IMR-90 (cell line): ENCODE measurements at regions not wholly inside any gene's neighbourhood (a gene's known extent, or its start where the extent isn't known, plus 50 kb on each side); places are given as distances from the start of the nearest gene placed in this dataset.

Experiments
- ATAC-seq: fragments of 200-7000 bp; cut with Tn5 transposase; 2 replicates; pipeline ENCODE4 v1.9.1; 2020; ENCODE audit warnings: low read depth, mild to moderate bottlenecking, moderate library complexity
- BruUV-seq: library from RNA; stranded (reverse); fragments of 400-500 nt; replicated peaks from 2 replicates; lab custom pipeline; 2021; lab: Mats Ljungman, UMichigan
- CTCF ChIA-PET: fragments of 300-600 bp; formaldehyde crosslinking; extraction: SDS; loops from one replicate; lab custom pipeline; 2021; ENCODE audit warnings: antibody characterized with exemption; lab: Yijun Ruan, JAX
- POLR2A ChIA-PET: fragments of 300-600 bp; sonication (Branson Sonifier 250); formaldehyde crosslinking; loops from one replicate; lab custom pipeline; 2022; ENCODE audit warnings: antibody characterized with exemption; ENCODE audit not compliant: unreplicated experiment; lab: Charles Lee
- DNase-seq: peaks from one replicate; pipeline ENCODE4 v3.0.0; 2013
- H2AFZ ChIP-seq: replicated peaks from 2 replicates; pipeline ENCODE3; 2013; ENCODE audit warnings: low read length, mild to moderate bottlenecking; ENCODE audit not compliant: poor library complexity
- H2AK5ac ChIP-seq: 2 replicates; pipeline ENCODE4 v1.6.1; 2013; ENCODE audit warnings: low read depth, low read length, inconsistent platforms
- H2AK9ac ChIP-seq: replicated peaks from 2 replicates; pipeline ENCODE3; 2013; ENCODE audit warnings: mild to moderate bottlenecking, low read depth, low read length, moderate library complexity; ENCODE audit not compliant: poor library complexity
- H2BK120ac ChIP-seq: 2 replicates; pipeline ENCODE4 v1.6.1; 2013; ENCODE audit warnings: low read depth, low read length, inconsistent platforms
- H2BK15ac ChIP-seq: 3 replicates; pipeline ENCODE4 v1.6.1; 2013; ENCODE audit warnings: low read depth, low read length, inconsistent platforms
- H2BK20ac ChIP-seq: 2 replicates; pipeline ENCODE4 v1.6.1; 2013; ENCODE audit warnings: low read depth, mild to moderate bottlenecking, inconsistent platforms, low read length, moderate library complexity
- H2BK5ac ChIP-seq: 2 replicates; pipeline ENCODE4 v1.6.1; 2013; ENCODE audit warnings: mild to moderate bottlenecking, low read depth, low read length, inconsistent platforms; ENCODE audit not compliant: poor library complexity, severe bottlenecking
- H3K14ac ChIP-seq: replicated peaks from 2 replicates; pipeline ENCODE4 v1.6.1; 2013; ENCODE audit warnings: low read depth, low read length, inconsistent platforms
- H3K18ac ChIP-seq: 2 replicates; pipeline ENCODE4 v1.6.1; 2013; ENCODE audit warnings: low read depth, low read length, control low read depth
- H3K23ac ChIP-seq: 2 replicates; pipeline ENCODE4 v1.6.1; 2013; ENCODE audit warnings: low read depth, low read length, inconsistent platforms
- H3K27ac ChIP-seq: 2 replicates; pipeline ENCODE4 v1.5.1; 2013; ENCODE audit warnings: mild to moderate bottlenecking, control low read depth, low read length; ENCODE audit not compliant: insufficient read depth
- H3K27me3 ChIP-seq: 2 replicates; pipeline ENCODE4 v1.6.1; 2013; ENCODE audit warnings: low read length; ENCODE audit not compliant: control insufficient read depth, insufficient read depth
- H3K36me3 ChIP-seq: 2 replicates; pipeline ENCODE4 v1.6.1; 2013; ENCODE audit warnings: low read length, mixed read lengths; ENCODE audit not compliant: control insufficient read depth, insufficient read depth
- H3K4ac ChIP-seq: 2 replicates; pipeline ENCODE4 v1.6.1; 2013; ENCODE audit warnings: low read depth, low read length, inconsistent platforms
- H3K4me1 ChIP-seq: 2 replicates; pipeline ENCODE4 v1.6.1; 2013; ENCODE audit warnings: low read length, mixed read lengths; ENCODE audit not compliant: control insufficient read depth, insufficient read depth
- H3K4me2 ChIP-seq: 2 replicates; pipeline ENCODE4 v1.6.1; 2013; ENCODE audit warnings: low read depth, mild to moderate bottlenecking, control low read depth, low read length, moderate library complexity
- H3K4me3 ChIP-seq: 2 replicates; pipeline ENCODE4 v1.5.1; 2013; ENCODE audit warnings: low read depth, mild to moderate bottlenecking, control low read depth, low read length, moderate library complexity; ENCODE audit not compliant: insufficient read depth
- H3K56ac ChIP-seq: 2 replicates; pipeline ENCODE4 v1.6.1; 2013; ENCODE audit warnings: low read length, inconsistent platforms; ENCODE audit not compliant: insufficient read depth; ENCODE audit errors: extremely low read depth
- H3K79me1 ChIP-seq, 2 experiments: 2 replicates each; pipeline ENCODE4 v1.6.1; 2013; ENCODE audit warnings: low read length in 2 of 2, inconsistent platforms in 1 of 2, low read depth in 1 of 2
- H3K9ac ChIP-seq: 2 replicates; pipeline ENCODE4 v1.6.1; 2013; ENCODE audit warnings: low read depth, low read length, control low read depth
- H3K9me1 ChIP-seq: 2 replicates; pipeline ENCODE4 v1.6.1; 2013; ENCODE audit warnings: low read length, inconsistent platforms; ENCODE audit not compliant: insufficient read depth
- H3K9me3 ChIP-seq: 2 replicates; pipeline ENCODE4 v1.6.1; 2013; ENCODE audit warnings: low read length; ENCODE audit not compliant: control insufficient read depth, insufficient read depth
- H4K20me1 ChIP-seq: 2 replicates; pipeline ENCODE4 v1.6.1; 2013; ENCODE audit warnings: low read length, inconsistent platforms; ENCODE audit not compliant: insufficient read depth
- H4K5ac ChIP-seq: 2 replicates; pipeline ENCODE4 v1.6.1; 2013; ENCODE audit warnings: mild to moderate bottlenecking, low read depth, low read length, control low read depth
- H4K8ac ChIP-seq, 2 experiments: 2 replicates each; pipeline ENCODE4 v1.6.1; 2013; ENCODE audit warnings: low read depth in 2 of 2, low read length in 2 of 2, control low read depth in 1 of 2, inconsistent platforms in 1 of 2
- H4K91ac ChIP-seq: 2 replicates; pipeline ENCODE4 v1.6.1; 2013; ENCODE audit warnings: low read depth, low read length, inconsistent platforms; ENCODE audit not compliant: insufficient read depth
- CEBPB ChIP-seq: IDR thresholded peaks from 2 replicates; pipeline ENCODE4 v1.6.1; 2012; ENCODE audit warnings: low read depth, low read length, improper control_type of control experiment
- CHD1 ChIP-seq: IDR thresholded peaks from 2 replicates; pipeline ENCODE4 v1.6.1; 2012; ENCODE audit warnings: low read depth, low read length, improper control_type of control experiment
- FOS ChIP-seq: fragments of 150-350 bp; IDR thresholded peaks from 2 replicates; pipeline ENCODE4 v1.6.1; 2016; ENCODE audit warnings: low read depth, low read length
- MAFK ChIP-seq: IDR thresholded peaks from 2 replicates; pipeline ENCODE4 v1.6.1; 2012; ENCODE audit warnings: low read depth, low read length, improper control_type of control experiment
- MAZ ChIP-seq: IDR thresholded peaks from 2 replicates; pipeline ENCODE4 v1.6.1; 2012; ENCODE audit warnings: low read depth, mild to moderate bottlenecking, low read length, improper control_type of control experiment, moderate library complexity, borderline replicate concordance
- RAD21 ChIP-seq: IDR thresholded peaks from 2 replicates; pipeline ENCODE4 v1.6.1; 2012; ENCODE audit warnings: low read length, improper control_type of control experiment
- RFX5 ChIP-seq: IDR thresholded peaks from 2 replicates; pipeline ENCODE4 v1.8.0; 2012; ENCODE audit warnings: low read depth, mild to moderate bottlenecking, low read length, moderate library complexity
- SMC3 ChIP-seq: fragments of 150-350 bp; IDR thresholded peaks from 2 replicates; pipeline ENCODE4 v1.6.1; 2016; ENCODE audit warnings: low read depth, mild to moderate bottlenecking, antibody characterized with exemption, low read length, moderate library complexity
- USF2 ChIP-seq: fragments of 150-350 bp; IDR thresholded peaks from 2 replicates; pipeline ENCODE4 v1.6.1; 2017; ENCODE audit warnings: mild to moderate bottlenecking, antibody characterized with exemption, low read length, low read depth
- WGBS, 2 experiments: methylation state at CpG; one replicate each; pipeline versions ENCODE4 v1.1.5 to v1.1.7; 2013; ENCODE audit warnings: missing lambda C conversion rate in 2 of 2; ENCODE audit not compliant: insufficient read length in 1 of 2; ENCODE audit errors: extremely low coverage in 2 of 2; 5-methylcytosine and 5-hydroxymethylcytosine counted together
- dilution Hi-C: fragments of 300-500 bp; cut with HindIII; formaldehyde crosslinking; loops from one replicate; pipeline ENCODE4 v1.14.3; 2018; ENCODE audit warnings: low sequenced_read_pairs; ENCODE audit not compliant: unreplicated experiment
- in situ Hi-C: fragments of 300-500 bp; cut with MboI; formaldehyde crosslinking; loops from 3 replicates; pipeline ENCODE4 v1.14.3; 2019; ENCODE audit warnings: low sequenced_read_pairs, inconsistent platforms, mixed read lengths
- intact Hi-C: fragments of 100-400 bp; cut with micrococcal nuclease; formaldehyde crosslinking; loops from 2 replicates; pipeline ENCODE4 v1.10.0; 2022
- TF ChIP-seq, protein P1 (sequence below): conservative IDR thresholded peaks from 2 replicates; pipeline ENCODE4 v1.5.1; 2012; ENCODE audit warnings: mild to moderate bottlenecking, low read depth, low read length, improper control_type of control experiment

- no peak for TF ChIP-seq CEBPB
Observed at GRCh38 chr2:10217489-10218435, 84.9 kb upstream of the HPCAL1 start (continued).

GRCh38 chr2:10220045-10220901, 82.4 kb upstream of the HPCAL1 start:
- DNase-seq, result no peak
- H3K14ac ChIP-seq, result no peak overlapping the region
- H2AFZ ChIP-seq, result no peak overlapping the region
- H3K27me3 ChIP-seq, result peaks cover 3% of the 10 kb centered on the region; the same call in 1 of the 2 replicates
- 0 out of 2 replicates have a peak overlapping the region, but pooled peaks have one; percentile 1 for H4K91ac ChIP-seq
- peak overlapping the region; percentile 54 for H2AK5ac ChIP-seq
- H2BK120ac ChIP-seq, result peak overlapping the region; percentile 41
- H3K9me1 ChIP-seq, result peaks cover 6% of the 10 kb centered on the region; the same call in 1 of the 2 replicates
- no peaks in the 10 kb centered on the region for H3K79me1 ChIP-seq
- H3K18ac ChIP-seq, result peak overlapping the region; percentile 67; the same call in 1 of the 2 replicates
- CTCF ChIA-PET, result interaction anchor here (0.7 to 1.0 kb wide), 2 partner anchors 83 to 169 kb away, joined by 4 to 5 read pairs; no protein-coding TSS in a partner anchor
- peak overlapping the region in 1 of 2 experiments; percentile 51; a peak in 1 of 4 replicates for H4K8ac ChIP-seq
- in situ Hi-C loops, result no loop called here
- peak overlapping the region; percentile 34 for H3K4ac ChIP-seq
- H3K4me2 ChIP-seq, result peak overlapping the region; percentile 62; the same call in 1 of the 2 replicates
- POLR2A ChIA-PET, result interaction anchor here (0.6 kb wide), 1 partner anchor 9 kb away, joined by 3 read pairs; no protein-coding TSS in a partner anchor
- H2BK5ac ChIP-seq, result peak overlapping the region; percentile 71
- 81% methylated on average over 6 of the region's 26 CpGs; no CpG with 5 or more reads in 1 of the 2 experiments for WGBS, 2 experiments
- H3K36me3 ChIP-seq, result no peaks in the 10 kb centered on the region
- H3K4me3 ChIP-seq, result no peak overlapping the region
- dilution Hi-C loops, result no loop called here
- no peak overlapping the region for H2AK9ac ChIP-seq
- peak overlapping the region; percentile 15; the same call in 1 of the 2 replicates for H4K5ac ChIP-seq
- intact Hi-C loops, result no loop called here
- H2BK15ac ChIP-seq, result no peak overlapping the region
- BruUV-seq, result no TSS peak
- H3K4me1 ChIP-seq, result peaks cover 8% of the 10 kb centered on the region
- peak overlapping the region; percentile 79; the same call in 1 of the 2 replicates for H2BK20ac ChIP-seq
- no peaks in the 10 kb centered on the region for H4K20me1 ChIP-seq
- H3K9ac ChIP-seq, result no peak overlapping the region
- no peak overlapping the region for H3K56ac ChIP-seq
- no peaks in the 10 kb centered on the region for H3K9me3 ChIP-seq
- ATAC-seq, result no peak
- no peak overlapping the region for H3K23ac ChIP-seq
- H3K27ac ChIP-seq, result no peak overlapping the region
- TF ChIP-seq MAZ, result no peak
- no peak for TF ChIP-seq CHD1
- no peak for TF ChIP-seq CEBPB
- TF ChIP-seq SMC3, result no peak
- TF ChIP-seq RAD21, result no peak
- no peak for TF ChIP-seq RFX5
- TF ChIP-seq MAFK, result no peak
- TF ChIP-seq, protein P1, sequence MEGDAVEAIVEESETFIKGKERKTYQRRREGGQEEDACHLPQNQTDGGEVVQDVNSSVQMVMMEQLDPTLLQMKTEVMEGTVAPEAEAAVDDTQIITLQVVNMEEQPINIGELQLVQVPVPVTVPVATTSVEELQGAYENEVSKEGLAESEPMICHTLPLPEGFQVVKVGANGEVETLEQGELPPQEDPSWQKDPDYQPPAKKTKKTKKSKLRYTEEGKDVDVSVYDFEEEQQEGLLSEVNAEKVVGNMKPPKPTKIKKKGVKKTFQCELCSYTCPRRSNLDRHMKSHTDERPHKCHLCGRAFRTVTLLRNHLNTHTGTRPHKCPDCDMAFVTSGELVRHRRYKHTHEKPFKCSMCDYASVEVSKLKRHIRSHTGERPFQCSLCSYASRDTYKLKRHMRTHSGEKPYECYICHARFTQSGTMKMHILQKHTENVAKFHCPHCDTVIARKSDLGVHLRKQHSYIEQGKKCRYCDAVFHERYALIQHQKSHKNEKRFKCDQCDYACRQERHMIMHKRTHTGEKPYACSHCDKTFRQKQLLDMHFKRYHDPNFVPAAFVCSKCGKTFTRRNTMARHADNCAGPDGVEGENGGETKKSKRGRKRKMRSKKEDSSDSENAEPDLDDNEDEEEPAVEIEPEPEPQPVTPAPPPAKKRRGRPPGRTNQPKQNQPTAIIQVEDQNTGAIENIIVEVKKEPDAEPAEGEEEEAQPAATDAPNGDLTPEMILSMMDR, result no peak
- TF ChIP-seq FOS, result no peak
- TF ChIP-seq USF2, result no peak
